GM18508 (cell line): ENCODE measurements at regions not wholly inside any gene's neighbourhood (a gene's known extent, or its start where the extent isn't known, plus 50 kb on each side); places are given as distances from the start of the nearest gene placed in this dataset.

Source experiments
- ATAC-seq: cut with Tn5 transposase; IDR thresholded peaks from one replicate; pipeline ENCODE4 v1.9.1; 2021; ENCODE audit warnings: moderate number of reproducible peaks; ENCODE audit not compliant: insufficient read depth, unreplicated experiment

DNA sequence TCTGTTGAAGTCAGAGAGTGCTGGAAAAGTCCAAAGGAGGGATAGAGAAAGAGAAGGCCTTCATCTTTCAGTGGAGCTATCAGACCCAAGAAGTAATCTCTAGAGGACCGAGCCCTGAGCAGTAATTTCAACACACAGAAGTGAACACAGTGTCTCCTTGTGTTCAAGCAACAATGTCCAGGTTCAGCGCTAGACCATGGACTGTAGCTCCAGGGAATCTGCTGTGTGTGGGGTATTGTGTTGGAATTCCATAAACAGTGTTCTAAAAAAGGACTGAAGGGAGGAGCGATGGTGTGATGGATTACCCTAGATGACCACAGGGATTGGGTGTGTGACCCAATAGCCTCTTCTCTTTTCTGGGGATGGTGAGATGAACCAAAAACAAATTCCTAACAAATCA is 165.9 kb downstream of the BLID start:
- no peak for ATAC-seq

DNA sequence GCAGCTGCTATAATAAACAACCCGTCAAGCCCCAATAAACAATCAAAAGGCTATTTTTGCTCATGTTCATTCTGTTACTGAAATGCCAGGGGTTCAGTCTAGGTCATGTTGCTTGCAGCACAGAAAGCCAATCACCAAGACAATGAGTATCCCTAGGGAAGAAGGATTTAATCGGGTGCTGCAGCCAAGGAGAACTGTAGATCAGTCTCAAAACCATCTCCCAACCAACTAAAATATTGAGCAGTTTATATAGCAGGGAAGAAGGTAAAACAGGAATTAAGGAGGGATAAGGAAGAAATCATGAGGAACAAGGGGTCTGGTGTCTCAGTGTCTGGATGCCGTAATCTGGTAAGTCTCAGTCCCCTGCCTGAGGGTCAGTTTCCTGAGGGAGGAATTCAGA is 169.5 kb downstream of the BLID start:
- no peak for ATAC-seq

DNA sequence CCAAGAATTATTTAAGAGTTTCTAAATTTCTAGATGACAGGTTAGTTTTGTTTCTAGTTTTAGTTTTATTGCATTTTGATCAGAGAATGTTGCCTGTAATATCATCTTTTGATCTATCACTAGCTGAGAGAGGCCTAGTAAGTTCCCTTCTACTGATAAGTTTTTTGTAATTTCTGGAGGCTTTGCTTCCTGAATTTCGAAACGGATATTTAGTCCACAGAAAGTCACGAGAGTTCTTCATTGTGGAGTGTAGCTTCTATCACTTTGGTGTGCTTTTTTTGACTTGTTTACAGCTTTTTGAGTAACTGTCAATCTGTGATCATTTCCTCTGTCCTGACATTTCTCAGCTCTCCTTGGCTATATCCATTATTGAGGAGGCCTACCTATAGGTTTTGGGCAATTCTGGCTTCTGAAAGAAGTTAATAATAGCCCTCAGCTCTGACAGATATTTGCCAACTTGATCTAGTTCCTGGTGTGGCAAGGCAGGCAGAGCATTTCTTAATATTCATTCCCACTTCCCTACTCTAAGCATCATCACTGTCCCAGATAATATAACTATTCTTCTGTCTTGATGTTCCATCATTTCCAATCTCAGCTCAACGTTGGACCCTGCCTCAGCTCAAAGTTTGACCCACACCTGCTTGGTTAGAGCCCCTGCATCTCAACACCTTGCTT is 171.3 kb downstream of the BLID start:
- ATAC-seq, result no peak

DNA sequence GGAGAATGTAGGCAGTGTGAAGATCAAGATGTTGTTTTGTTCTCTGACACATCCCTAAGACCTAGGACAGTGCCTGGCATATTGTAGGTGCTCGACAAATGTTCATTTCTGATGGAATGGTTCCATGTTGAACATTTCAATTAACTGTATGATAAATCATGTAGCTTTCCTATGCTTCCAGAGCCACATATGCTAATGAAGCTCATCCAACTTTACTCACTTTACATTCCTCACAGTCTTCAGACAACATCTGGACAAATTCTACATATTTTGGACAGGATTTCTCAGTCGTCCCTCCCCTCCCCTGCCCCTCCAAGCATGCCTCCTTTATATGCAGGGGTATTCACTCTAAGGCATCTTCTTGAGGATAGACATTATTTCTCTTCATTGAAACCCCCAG is 177.9 kb downstream of the BLID start:
- no peak for ATAC-seq

DNA sequence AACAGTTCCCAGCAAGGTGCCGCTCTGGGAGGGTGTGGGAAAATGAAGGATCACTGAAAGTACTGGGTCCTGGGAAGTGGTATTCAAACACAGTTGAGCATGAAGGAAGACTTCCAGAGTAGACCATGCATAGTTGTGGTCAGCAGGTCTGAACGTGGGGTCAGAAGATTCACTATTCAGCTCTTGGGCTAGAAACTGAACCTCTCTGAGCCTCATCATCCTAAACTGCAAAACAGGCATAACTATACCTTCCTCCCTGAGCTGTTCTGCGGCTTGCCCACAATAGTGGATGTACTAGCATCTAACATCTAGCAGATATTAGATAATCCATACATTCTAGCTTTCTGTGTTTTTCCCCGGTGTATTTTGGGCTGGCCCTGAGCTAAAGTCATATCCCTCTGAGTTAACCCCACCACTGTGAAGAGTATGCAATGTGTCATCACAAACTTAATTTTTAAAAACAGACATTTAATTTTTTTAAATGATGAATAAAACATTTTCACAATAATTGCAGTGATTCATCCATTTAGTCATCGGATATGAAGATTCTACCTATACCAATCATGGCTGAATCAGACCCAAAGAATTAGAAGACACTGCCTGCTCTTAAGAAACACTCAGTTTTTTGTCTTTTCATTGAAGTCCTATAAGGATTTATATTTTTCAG is 179.1 kb downstream of the BLID start:
- no peak for ATAC-seq

DNA sequence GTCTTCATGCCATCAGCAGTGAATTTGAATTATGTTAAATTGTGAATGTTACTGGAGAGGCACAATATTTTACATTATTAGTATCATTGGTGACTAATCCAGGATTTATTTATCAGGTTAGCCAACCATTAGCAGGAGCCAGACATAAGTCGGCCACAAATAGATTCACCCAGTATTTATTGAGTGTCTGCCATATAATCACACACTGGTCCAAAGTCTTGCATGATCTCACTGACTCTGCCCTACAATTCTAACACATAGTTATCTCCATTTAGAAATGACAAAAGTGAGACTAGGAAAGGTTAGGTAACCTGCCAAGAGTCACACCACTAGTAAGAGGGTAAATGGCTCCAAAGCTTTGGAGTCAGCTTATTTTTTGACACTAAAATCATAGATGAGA is 179.6 kb downstream of the BLID start:
- ATAC-seq, result no peak

DNA sequence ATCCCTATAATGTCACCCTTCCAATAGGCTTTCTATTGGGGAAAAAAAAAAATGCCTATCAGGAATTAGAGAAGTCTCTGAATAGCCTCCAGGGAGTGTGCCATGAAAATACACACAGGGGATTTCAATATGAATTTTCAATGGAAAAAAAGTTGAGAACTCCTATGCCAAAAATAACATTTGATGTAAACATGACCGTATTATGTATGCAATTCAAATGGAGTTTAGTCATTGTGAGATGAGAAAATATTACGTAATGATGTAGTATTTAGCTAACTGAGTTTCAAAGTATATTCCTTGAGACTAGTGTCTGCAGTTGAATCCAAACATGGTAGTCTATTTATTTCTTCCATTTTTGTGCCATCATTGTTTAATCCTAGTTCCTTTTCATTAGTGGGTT is 182.3 kb downstream of the BLID start:
- ATAC-seq, result no peak

DNA sequence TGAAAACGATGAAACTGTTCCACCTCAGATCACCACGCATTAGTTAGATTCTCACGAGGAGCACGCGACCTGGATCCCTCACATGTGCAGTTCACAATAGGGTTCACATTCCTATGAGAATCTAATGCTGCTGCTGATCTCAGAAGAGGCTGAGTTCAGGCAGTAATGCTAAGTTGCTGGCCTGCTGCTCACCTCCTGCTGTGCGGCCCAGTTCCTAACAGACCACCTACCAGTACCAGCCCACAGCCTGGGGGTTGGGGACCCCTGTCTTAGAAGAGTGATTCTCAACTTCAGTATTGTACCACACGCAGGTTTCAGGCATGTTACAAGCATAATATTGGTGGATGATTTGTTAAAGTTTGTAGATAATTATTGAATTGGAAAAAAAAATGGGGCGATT is 182.7 kb downstream of the BLID start:
- no peak for ATAC-seq

DNA sequence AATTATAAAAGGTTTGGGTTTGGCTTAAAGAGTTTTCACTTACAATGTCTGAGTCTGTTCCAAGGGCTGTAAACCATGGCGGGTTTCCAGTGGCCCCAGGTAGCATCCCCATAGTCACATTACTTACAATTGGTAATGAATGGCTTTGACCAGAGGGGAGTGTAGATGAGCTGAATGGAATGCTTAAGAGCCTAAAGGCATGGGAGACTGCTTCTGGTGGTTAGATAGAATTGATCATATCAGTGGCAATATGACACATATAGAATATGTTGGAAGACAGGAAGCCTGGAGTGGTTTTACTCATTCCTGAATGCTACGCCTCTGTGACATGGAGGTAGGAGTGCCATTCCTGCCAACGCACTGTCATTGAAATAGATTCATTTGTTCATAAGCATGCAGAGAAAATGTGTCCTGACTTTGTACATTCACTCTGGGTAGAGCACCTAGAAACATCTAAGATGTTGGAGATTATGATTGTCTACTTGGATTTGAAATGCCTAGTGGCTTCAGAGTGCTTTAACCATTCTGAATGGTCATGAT is 183.3 kb downstream of the BLID start:
- ATAC-seq, result no peak

DNA sequence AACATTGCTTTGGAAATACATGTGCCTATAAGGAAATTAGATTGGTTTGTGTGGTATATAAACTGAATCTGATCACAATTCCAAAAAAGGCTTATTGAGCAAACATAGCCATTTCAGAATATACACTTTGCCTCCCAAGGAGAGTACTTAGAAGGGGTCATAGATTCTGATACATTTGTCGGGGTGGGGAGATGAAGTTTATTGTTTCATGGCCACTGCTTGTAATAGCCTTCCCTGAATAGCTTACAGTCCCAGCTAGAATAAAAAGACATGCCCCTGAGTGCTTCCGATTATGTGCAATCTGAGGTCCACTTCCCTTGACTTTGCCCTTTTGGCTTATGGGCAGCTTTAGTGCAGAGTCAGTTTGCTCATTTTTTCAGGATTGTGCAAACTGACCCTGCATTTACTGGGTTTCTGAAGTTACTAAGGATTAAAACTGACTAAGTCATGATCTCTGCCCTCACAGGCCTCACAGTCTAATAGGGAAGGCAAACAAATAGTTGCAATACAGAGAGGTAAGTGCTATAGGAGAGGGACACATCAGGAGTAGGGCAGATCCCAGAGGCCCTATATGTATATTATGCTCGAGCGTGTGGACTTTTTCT is 184.2 kb downstream of the BLID start:
- no peak for ATAC-seq

DNA sequence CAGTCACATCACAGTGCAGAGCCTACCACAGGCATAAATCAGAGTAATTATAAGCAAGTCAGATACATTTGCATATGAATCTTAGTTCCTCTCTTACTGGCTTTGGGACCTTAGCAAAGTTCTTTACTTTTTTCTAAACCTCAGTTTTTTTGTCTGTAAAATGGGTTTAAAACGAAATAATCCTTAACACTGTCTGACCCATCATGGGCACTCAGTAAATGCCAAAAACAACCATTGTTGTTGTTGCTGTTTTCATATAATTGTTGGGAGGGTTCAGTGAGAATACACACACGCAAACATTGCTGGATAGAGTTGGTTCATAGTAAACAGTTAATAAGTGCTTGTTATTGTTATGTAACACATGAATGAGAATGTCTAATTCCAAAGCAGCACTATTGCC is 184.9 kb downstream of the BLID start:
- ATAC-seq, result no peak

DNA sequence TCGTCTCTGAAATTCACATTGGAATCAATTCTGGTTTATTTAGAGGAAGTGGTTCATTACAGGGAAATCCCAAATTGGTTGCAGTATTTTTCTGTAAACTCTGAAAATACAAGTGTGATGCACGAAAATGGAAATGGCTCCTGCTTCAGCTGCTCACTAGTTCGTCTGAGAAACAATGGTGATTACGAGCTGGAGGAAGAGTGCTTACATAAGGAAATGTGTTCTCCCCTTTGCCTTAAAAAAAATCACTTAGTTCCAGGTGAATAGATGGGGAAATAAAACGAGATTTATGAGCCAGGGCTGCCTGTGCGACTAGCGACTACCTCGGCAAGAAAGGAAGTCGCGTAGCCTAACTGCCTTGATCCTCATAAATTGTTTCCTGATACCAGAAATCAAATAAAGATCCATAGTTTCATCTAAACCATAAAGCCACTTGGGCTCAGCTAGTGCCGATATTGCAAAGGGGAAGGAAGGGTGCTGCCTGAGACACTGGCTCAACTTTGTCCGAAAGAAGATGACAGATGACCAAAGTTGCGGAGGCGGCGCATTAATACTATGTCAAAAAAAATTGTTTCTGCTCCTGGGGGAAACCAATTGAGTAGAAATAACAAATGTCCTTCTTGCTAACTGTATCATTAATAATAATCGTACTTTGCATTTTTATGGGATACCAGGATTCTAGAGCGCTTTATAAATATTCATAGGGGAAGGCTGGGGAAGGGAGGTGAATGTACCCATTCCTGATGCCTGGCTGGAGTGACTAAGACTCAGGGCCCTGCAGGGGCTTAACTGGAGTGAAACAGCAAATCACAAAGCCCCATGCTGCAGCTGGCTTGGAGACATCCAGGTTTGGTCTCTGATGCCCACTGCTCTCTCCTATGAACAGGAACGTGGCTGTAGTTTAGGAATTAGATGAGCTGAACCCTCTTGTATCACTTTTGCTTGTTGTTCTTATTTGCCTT is 185.7 kb downstream of the BLID start:
- no peak for ATAC-seq

DNA sequence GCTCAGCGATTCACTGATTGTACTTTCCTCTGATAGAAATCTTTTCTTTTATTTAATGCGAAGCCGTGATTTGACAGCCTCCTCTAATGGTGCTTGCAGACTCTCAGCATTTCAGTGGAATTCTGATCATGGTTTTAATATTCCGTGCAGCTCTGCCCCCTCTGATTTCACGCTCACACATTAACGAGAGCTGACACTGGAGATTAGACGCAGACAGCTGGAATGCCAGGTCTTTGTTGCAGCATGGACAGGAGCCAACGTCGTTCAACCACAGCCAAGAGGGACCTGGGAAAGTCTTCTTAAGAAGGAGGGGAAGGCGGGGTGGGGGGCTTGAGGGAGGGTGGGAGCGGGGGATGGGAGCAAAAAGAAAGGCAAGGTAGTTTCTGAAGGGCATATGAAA is 186.4 kb downstream of the BLID start:
- ATAC-seq, result no peak

DNA sequence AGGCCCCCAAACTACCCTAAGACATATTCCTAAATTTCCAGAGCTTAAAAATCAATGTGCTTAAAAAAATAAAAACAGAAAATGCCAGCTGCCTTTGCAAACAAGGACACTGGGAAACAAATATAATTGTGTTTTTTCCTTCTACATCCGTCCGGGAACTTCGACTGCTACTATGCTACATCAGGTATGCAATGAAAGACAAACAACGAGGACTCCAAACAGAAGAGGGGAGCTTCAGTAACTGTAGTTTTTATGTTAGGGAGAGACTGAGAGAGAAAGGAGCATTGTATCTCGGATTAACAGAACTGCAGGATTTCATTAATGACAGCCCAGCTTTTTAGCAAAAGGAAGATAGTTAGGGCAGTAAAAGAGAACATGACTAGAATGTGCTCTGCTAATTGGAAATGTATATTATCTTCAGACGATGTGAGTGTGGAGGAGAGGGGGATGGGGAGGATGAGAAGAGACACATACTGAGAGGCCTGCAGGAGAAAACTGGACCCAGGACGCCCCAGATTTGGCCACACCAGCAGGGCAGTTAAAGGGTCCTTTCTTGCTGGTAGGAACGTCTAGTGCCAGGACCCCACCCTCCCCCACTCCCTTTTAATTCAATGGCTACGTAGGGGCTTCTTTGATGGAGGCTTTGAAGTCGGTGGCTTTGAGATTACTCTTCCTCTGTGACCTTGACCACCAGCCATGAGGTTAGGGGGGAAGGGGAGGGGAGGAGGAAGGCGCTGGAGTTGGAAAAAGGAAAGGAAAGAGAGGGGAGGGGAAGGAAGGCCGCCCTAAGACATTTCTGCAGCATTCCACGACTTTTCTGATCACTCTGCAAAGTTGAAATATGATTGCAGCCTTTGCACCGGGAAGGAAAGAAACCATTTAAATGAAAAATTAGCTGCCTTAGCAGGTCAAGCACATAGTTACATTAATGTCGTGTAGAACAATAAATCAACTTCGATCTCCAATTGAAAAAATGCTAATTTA is 187.1 kb downstream of the BLID start:
- ATAC-seq, result no peak

DNA sequence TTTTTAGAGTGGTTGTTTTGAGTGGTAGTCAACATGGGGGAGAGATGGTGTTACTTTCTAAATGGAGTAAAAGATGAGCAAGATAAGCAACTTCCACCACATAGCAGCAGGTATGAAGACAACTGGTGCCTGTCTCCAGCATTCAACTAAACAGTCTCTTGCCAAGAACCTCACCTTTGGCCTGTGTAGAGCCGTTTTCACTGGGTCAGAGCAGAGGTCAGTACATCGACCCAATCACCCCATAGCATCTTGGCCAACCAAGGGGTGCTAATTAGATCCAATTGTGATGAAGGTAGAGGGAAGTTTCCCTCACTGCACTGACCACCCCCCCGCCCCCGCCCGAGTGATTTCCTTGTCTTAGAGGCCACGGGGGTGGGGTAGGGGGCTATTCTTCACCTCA is 188.2 kb downstream of the BLID start:
- no peak for ATAC-seq

DNA sequence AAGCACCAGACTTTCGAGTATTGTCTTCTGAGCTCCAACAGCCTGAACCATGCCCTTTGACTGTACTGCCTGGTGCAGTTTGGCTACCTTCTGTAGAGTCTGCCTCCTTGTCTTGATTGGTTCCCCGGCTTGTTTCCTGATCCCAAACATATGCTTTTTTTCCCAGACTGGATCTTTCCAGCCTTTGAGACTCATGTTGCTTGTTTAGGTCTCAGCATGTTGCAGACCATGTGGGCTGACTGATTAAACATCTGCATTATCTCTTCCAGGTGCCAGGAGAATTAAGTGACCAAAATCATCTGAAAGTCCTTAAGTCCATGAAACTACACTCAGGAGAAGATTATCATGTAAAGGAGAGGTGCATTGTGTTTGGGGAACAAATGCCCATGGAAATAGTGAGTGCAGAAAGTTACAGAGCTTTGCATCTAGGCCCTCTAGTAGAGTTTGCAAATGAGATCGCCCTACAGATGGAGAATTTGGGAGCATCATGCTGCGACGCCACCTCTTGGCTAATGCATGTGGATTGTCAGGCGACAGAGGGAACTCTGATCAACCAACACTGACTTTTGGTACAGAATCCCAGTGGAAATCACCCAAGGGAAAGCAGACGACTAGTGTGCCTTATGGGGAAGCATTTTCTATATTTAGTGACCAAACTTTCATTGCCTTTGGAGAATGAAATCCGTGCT is 188.8 kb downstream of the BLID start:
- no peak for ATAC-seq

DNA sequence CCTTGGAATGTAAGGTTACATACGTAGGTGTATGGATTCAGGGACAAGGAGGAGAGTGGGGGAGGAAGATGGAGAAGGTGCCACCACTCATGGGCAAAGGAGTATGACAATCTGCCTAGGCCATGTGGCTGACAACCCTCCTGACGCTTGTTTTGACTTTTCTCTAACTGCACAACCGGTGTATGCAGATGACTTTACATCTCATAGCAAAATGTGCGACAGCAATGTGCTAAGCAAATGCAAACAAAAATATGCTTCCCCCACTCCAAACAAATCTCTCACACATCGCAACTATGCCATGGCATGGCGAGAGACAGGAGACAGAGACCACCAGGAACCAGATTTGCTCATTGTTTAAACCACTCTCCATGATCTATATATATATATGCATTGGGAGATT is 191.8 kb downstream of the BLID start:
- no peak for ATAC-seq

DNA sequence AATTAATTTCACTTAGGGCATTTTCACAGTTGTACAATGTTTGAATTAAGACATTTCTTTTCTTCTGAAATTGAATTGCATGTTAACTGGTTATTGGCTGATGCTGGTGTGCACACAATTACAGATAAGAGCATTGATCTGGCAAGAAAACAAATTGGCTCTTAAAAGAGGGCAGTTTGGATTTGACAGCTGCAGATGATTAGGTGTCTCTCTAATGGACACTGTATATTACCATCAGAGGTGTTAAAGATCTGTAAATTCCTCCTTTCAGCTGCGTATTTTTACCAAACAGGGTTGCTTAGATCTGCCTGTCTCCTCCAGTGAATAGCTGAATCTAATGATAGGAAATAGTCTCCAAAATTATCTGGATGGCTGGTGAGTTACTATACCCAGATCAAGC is 198.5 kb downstream of the BLID start:
- ATAC-seq, result no peak

DNA sequence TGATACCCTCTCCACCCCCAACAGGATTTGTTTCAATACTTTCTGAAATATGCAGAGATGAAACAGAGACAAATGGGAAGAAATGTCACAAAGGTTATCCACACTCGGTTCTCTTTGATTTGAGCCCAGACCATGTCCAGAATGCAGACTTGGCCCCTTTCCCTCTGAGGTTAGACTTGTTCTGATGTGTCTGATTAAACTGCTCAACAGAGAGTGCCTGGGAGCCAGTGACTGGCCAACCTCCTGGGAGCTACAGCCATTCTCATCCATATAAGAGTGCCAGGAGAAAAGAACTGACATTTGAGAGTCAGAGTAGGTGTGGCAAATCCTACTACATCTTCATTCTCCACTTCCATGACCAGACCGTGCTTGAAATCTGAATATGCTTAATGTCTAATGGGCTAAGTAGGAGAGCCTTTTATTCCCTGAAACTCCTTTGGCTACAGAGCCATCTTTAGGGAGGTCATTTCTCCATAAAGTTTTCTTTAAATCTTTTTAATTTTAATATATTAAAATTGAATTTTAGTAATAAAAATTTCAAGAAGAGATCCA is 201.4 kb downstream of the BLID start:
- no peak for ATAC-seq
